Spleen (tissue), 7 donors: ENCODE measurements at regions not wholly inside any gene's neighbourhood (a gene's known extent, or its start where the extent isn't known, plus 50 kb on each side); places are given as distances from the start of the nearest gene placed in this dataset.

Experiments
- POLR2A ChIP-seq, 3 donors: fragments of 450-650 bp; IDR thresholded peaks; one replicate each; pipeline ENCODE4 v1.5.1; 2017; ENCODE audit warnings: antibody characterized with exemption in 3 of 3, mild to moderate bottlenecking in 1 of 3
- TF ChIP-seq, protein P1 (sequence below), 11 experiments: fragments of 200-600 bp in 7 of 11; fragments of 450-650 bp in 4 of 11; sonication (generic) in 4 of 11; IDR thresholded peaks in 8 of 11; conservative IDR thresholded peaks in 3 of 11; 1 replicate in 7 of 11; 2 replicates in 4 of 11; pipeline versions ENCODE4 v1.4.0 to v1.8.0; 2016 to 2021; ENCODE audit warnings: antibody characterized with exemption in 11 of 11, inconsistent platforms in 4 of 11, mild to moderate bottlenecking in 1 of 11
- donor health status: DM: no; HTN: no; CAD: no; lungs with moderate emphysema.
- donor health status: DM: no; HTN: no; CAD: no.
- donor health status: DM: no; HTN: no; CAD: no.

DNA sequence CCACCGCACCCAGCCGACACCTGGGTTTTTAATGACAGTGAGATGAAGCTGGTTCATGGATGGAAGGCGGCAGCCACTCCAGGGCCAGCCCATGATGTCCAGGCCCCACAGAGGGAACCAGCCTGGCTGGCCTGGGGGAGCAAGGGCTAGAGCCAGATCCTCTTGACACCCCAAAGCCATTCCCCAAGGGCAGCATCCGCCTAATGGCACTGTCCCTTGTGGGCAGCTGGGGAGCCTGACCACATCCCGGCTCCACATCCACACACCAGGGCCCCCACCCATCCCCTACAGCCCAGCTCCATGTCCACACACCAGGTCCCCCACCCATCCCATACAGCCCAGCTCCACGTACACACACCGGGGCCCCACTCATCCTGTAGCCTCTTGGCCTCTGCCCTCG is 53.3 kb upstream of the ACSF3 start:
- TF ChIP-seq, protein P1, sequence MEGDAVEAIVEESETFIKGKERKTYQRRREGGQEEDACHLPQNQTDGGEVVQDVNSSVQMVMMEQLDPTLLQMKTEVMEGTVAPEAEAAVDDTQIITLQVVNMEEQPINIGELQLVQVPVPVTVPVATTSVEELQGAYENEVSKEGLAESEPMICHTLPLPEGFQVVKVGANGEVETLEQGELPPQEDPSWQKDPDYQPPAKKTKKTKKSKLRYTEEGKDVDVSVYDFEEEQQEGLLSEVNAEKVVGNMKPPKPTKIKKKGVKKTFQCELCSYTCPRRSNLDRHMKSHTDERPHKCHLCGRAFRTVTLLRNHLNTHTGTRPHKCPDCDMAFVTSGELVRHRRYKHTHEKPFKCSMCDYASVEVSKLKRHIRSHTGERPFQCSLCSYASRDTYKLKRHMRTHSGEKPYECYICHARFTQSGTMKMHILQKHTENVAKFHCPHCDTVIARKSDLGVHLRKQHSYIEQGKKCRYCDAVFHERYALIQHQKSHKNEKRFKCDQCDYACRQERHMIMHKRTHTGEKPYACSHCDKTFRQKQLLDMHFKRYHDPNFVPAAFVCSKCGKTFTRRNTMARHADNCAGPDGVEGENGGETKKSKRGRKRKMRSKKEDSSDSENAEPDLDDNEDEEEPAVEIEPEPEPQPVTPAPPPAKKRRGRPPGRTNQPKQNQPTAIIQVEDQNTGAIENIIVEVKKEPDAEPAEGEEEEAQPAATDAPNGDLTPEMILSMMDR (IDR thresholded peaks at IDR 0.05 in 8 of 11, conservative IDR thresholded peaks at IDR 0.05 in 3 of 11), result no peak
- no peak for TF ChIP-seq POLR2A (IDR thresholded peaks at IDR 0.05)
